ENCODE measurements at regions not wholly inside any gene's neighbourhood (a gene's known extent, or its start where the extent isn't known, plus 50 kb on each side); places are given as distances from the start of the nearest gene placed in this dataset.

DNA sequence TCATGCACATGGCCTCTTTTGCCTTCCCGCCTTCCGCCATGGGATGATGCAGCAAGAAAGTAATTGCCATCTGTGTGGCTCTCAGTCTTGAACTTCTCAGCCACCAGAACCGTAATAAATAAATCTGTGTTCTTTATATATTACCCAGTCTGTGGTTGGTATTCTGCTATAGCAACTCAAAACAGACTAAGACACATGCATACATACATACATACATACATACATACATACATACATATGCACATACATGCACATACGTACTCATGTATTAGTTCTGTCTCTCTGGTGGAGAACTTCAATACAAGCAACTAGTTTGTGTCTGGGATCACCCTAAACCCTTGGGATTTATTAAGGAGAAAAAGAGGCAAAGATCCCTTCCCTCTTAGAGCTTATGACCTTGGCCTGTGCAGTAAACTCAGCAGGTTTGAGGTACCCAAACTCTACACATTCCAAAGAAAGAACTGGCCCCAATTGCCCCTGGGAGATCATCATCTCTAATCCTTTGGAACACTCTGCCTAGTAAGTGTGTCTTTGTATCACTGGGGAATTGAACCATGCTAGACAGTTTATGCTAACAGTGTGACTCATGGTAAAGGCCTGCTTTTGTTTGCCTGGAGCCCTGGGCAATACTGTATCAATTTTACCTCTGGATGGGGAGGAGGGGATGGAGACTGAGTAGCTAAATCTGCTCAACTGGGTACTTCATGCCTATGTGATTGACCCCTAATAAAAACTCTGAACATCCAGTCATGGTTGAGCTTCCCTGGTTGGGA is 115.6 kb upstream of the LMCD1 start:
- TF ChIP-seq, protein P1, sequence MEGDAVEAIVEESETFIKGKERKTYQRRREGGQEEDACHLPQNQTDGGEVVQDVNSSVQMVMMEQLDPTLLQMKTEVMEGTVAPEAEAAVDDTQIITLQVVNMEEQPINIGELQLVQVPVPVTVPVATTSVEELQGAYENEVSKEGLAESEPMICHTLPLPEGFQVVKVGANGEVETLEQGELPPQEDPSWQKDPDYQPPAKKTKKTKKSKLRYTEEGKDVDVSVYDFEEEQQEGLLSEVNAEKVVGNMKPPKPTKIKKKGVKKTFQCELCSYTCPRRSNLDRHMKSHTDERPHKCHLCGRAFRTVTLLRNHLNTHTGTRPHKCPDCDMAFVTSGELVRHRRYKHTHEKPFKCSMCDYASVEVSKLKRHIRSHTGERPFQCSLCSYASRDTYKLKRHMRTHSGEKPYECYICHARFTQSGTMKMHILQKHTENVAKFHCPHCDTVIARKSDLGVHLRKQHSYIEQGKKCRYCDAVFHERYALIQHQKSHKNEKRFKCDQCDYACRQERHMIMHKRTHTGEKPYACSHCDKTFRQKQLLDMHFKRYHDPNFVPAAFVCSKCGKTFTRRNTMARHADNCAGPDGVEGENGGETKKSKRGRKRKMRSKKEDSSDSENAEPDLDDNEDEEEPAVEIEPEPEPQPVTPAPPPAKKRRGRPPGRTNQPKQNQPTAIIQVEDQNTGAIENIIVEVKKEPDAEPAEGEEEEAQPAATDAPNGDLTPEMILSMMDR (IDR thresholded peaks at IDR 0.05) = no peak
- intact Hi-C loops (cut with DNase I) = no loop called here

DNA sequence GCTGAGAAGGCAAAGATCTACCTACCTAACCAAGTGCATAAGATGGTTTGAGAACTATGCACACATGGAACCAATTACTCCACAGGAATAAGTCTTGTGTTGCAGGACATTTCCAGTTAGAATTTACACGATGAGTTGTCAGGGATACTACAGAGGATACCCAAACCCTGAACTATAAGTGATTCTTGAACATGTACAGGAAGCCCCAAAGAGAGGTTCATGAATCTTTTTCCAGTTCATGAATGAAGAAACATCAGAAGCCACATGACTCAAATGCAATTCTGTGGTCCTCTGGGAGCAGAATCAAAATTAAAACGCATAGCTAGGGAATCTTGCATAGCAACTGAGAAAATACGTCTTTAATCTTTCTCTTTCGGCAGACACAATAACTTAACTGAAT is 114.1 kb upstream of the LMCD1 start:
- no peaks in the 10 kb centered on the region for H3K4me1 ChIP-seq
- intact Hi-C loops (cut with DNase I) = no loop called here
- H3K27me3 ChIP-seq (ENCODE audit: low read depth) = no peaks in the 10 kb centered on the region
- no peaks in the 10 kb centered on the region for H3K9me3 ChIP-seq
- H3K4me3 ChIP-seq = no peak overlapping the region
- H3K27ac ChIP-seq = no peak overlapping the region
- TF ChIP-seq, protein P1 (IDR thresholded peaks at IDR 0.05) = no peak
- ATAC-seq = no peak
- H3K36me3 ChIP-seq = no peaks in the 10 kb centered on the region
- no peak for DNase-seq

More for the DNA sequence above, 115.6 kb upstream of the LMCD1 start:
- Histone ChIP-seq H3K27me3 (ENCODE audit: low read depth) (no peaks in the 10 kb centered on the region), H3K9me3 (no peaks in the 10 kb centered on the region), H3K4me3 (no peak overlapping the region), H3K4me1 (no peaks in the 10 kb centered on the region), H3K27ac (no peak overlapping the region), H3K36me3 (no peaks in the 10 kb centered on the region)
- ATAC-seq (no peak), DNase-seq (no peak)

DNA sequence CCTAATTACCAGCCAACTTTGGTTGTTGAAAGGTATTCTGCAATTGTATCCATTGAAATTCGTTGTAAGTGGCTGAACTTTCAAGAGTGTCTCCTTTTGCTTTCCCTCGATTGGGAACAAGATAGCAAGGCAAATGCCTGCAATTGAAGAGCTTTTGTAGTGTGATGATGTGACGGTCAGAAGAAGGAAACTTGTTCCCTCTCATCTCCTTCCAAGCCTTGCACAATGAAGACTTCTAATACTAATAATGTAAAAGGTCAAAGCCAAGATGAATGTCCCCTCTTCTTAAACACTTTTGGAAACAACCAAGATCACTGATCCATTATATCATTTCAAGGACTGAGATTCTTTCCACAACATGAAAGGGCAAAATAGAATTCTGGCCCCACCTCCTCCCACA is 101.9 kb upstream of the LMCD1 start:
- TF ChIP-seq, protein P1 (IDR thresholded peaks at IDR 0.05) = no peak
- ATAC-seq = no peak
- H3K4me3 ChIP-seq = no peak overlapping the region
- DNase-seq = no peak
- H3K27ac ChIP-seq = no peak overlapping the region
- no peaks in the 10 kb centered on the region for H3K4me1 ChIP-seq
- no peaks in the 10 kb centered on the region for H3K36me3 ChIP-seq
- H3K9me3 ChIP-seq = no peaks in the 10 kb centered on the region
- no peaks in the 10 kb centered on the region for H3K27me3 ChIP-seq (ENCODE audit: low read depth)
- intact Hi-C loops (cut with DNase I) = no loop called here

DNA sequence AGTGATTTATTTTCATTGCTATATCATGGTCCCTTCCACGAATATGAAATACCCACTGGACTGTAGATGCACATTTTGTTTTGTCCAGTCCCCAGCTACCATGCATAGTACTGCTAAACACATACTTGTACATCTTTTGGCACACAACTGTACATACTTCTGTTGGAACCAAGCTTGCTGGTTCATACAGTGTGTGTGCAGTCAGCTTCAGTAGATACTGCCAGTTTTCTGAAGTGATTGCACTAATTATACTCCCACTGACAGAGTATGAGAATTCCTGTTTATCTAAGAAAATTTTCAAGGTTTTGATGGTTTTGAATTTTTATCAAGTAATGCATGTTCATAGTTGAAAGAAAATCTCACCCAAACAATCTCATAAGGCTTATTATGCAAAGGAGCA is 100.7 kb upstream of the LMCD1 start:
- H3K36me3 ChIP-seq = no peaks in the 10 kb centered on the region
- intact Hi-C loops (cut with DNase I) = no loop called here
- ATAC-seq (no peak), DNase-seq (no peak)
- no peaks in the 10 kb centered on the region for H3K9me3 ChIP-seq
- no peak overlapping the region for H3K27ac ChIP-seq
- H3K4me3 ChIP-seq = no peak overlapping the region
- H3K27me3 ChIP-seq (ENCODE audit: low read depth) = no peaks in the 10 kb centered on the region
- H3K4me1 ChIP-seq = no peaks in the 10 kb centered on the region
- TF ChIP-seq, protein P1 (IDR thresholded peaks at IDR 0.05) = no peak

DNA sequence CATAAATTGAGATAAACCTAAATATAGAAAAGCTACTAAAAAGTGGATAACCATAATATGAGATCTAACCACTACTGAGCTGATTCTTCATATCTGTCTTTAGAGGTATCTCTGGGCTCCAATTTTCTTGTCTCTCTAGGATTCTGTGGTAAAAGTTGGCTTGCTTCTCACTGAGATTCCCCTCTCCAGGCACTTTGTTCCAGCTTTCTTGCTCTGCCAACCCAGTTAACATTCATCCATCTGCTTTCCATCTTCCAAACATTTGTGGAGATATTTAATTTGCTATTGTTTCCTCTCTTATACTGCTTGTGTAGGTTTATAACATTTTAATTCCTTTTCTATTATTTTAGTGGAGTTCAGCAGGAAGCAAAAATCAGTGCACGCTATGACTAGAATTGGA is 97.6 kb upstream of the LMCD1 start:
- no peak for ATAC-seq
- TF ChIP-seq, protein P1 (IDR thresholded peaks at IDR 0.05) = no peak
- Histone ChIP-seq H3K9me3 (peaks cover 6% of the 10 kb centered on the region), H3K27me3 (ENCODE audit: low read depth) (no peaks in the 10 kb centered on the region), H3K4me3 (no peak overlapping the region), H3K4me1 (no peaks in the 10 kb centered on the region), H3K36me3 (no peaks in the 10 kb centered on the region), H3K27ac (no peak overlapping the region)
- no peak for DNase-seq
- intact Hi-C loops (cut with DNase I) = no loop called here

All from lower lobe of right lung (tissue), 2 donors.